Ovary (tissue), 3 donors: ENCODE measurements at regions not wholly inside any gene's neighbourhood (a gene's known extent, or its start where the extent isn't known, plus 50 kb on each side); places are given as distances from the start of the nearest gene placed in this dataset.

Experiments
- POLR2A ChIP-seq: fragments of 450-650 bp; IDR thresholded peaks from one replicate; pipeline ENCODE4 v1.6.1; 2017; ENCODE audit warnings: antibody characterized with exemption, mild to moderate bottlenecking, moderate library complexity
- TF ChIP-seq, protein P1 (sequence below), 3 donors: fragments of 450-650 bp in 2 of 3; fragments of 200-600 bp in 1 of 3; IDR thresholded peaks; one replicate each; pipeline versions ENCODE4 v1.5.1 to v1.8.0; 2016 to 2022; ENCODE audit warnings: antibody characterized with exemption in 3 of 3, mild to moderate bottlenecking in 1 of 3
- donor health status: DM: no; HTN: no; CAD: no.

DNA sequence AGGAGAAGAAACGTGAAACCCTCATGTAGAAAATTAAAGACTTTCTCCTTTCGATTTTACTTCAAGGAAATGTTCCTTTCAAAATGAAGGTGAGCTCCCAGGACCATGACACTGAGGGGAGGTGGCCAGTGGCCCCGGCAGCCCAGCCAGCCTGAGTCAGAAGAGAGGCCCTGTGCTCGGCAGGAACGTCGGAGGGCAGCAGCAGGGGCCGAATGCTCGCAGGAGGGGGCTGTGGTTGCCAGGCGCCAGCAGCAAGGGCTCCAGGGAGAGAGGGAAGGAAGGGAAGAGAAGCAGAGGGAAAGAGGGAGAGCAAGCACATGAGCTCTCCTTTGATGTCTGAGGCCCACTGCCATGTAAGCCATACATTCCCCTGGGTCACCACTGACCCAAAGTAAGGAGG, 73.3 kb upstream of the ACKR3 start:
- TF ChIP-seq, protein P1, sequence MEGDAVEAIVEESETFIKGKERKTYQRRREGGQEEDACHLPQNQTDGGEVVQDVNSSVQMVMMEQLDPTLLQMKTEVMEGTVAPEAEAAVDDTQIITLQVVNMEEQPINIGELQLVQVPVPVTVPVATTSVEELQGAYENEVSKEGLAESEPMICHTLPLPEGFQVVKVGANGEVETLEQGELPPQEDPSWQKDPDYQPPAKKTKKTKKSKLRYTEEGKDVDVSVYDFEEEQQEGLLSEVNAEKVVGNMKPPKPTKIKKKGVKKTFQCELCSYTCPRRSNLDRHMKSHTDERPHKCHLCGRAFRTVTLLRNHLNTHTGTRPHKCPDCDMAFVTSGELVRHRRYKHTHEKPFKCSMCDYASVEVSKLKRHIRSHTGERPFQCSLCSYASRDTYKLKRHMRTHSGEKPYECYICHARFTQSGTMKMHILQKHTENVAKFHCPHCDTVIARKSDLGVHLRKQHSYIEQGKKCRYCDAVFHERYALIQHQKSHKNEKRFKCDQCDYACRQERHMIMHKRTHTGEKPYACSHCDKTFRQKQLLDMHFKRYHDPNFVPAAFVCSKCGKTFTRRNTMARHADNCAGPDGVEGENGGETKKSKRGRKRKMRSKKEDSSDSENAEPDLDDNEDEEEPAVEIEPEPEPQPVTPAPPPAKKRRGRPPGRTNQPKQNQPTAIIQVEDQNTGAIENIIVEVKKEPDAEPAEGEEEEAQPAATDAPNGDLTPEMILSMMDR (IDR thresholded peaks at IDR 0.05): no peak
- TF ChIP-seq POLR2A: no peak
